GF-D8 (cell line): ENCODE measurements at regions not wholly inside any gene's neighbourhood (a gene's known extent, or its start where the extent isn't known, plus 50 kb on each side); places are given as distances from the start of the nearest gene placed in this dataset.

Source experiments
- DNase-seq: peaks from one replicate; lab custom pipeline; 2025; lab: John Stamatoyannopoulos, UW

- no peak for DNase-seq
These were observed 118.2 kb upstream of the HMHB1 start for GRCh38 chr5:143693651-143694252.

DNA sequence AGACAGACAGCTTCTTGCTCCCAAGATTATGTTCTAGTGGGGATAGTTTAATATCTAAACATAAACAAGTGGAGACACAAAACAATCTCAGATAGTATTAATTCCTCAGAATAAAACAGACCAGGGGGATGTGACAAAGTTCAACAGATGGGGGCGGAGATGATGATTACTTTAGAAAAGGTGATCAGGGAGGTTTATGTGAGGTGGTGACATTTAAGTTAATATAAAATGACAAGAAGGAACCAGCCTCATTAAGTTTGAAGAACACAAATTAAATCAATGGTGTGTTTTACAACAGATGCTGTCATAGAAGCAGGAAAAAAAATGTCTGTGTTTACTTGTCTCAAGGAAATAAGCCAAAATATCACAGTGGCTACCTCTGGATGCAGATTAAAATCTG is 119.6 kb upstream of the HMHB1 start:
- no peak for DNase-seq

DNA sequence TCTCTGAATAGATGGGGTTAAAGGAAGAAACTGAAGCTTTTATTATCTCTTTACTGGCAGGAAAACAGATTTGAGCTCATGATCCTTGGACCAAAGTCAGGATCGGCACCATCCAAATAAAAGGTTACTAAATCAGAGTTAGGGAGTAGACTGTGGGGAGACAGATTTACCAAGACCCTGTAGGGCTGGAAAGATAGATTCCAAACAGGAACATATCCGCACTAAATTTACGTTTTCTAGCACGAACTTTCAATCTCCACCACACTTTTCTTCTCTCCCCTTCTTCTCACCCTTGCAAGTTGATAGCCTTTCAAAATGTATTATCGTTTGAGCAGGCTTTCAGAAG is 120.0 kb upstream of the HMHB1 start:
- no peak for DNase-seq

- DNase-seq, result no peak
These were observed 120.5 kb upstream of the HMHB1 start for GRCh38 chr5:143691287-143691944.

- DNase-seq, result no peak
These were observed 124.4 kb upstream of the HMHB1 start for GRCh38 chr5:143687604-143688003.

GRCh38 chr5:143685246-143685815 is 126.6 kb upstream of the HMHB1 start:
- DNase-seq, result no peak

GRCh38 chr5:143683459-143683858 is 128.5 kb upstream of the HMHB1 start:
- no peak for DNase-seq

GRCh38 chr5:143682929-143683386 is 129.0 kb upstream of the HMHB1 start:
- DNase-seq, result no peak

- DNase-seq, result no peak
These were observed 129.6 kb upstream of the HMHB1 start for GRCh38 chr5:143682246-143682905.

- DNase-seq, result no peak
These were observed 131.2 kb upstream of the HMHB1 start for GRCh38 chr5:143680672-143681259.

- DNase-seq, result no peak
These were observed 132.2 kb upstream of the HMHB1 start for GRCh38 chr5:143679777-143680176.

GRCh38 chr5:143678148-143678905 is 133.6 kb upstream of the HMHB1 start:
- DNase-seq, result no peak

- DNase-seq, result no peak
These were observed 134.6 kb upstream of the HMHB1 start for GRCh38 chr5:143677403-143677802.

GRCh38 chr5:143676802-143677201 is 135.2 kb upstream of the HMHB1 start:
- DNase-seq, result no peak

- DNase-seq, result no peak
These were observed 137.5 kb upstream of the HMHB1 start for GRCh38 chr5:143674469-143674786.

DNA sequence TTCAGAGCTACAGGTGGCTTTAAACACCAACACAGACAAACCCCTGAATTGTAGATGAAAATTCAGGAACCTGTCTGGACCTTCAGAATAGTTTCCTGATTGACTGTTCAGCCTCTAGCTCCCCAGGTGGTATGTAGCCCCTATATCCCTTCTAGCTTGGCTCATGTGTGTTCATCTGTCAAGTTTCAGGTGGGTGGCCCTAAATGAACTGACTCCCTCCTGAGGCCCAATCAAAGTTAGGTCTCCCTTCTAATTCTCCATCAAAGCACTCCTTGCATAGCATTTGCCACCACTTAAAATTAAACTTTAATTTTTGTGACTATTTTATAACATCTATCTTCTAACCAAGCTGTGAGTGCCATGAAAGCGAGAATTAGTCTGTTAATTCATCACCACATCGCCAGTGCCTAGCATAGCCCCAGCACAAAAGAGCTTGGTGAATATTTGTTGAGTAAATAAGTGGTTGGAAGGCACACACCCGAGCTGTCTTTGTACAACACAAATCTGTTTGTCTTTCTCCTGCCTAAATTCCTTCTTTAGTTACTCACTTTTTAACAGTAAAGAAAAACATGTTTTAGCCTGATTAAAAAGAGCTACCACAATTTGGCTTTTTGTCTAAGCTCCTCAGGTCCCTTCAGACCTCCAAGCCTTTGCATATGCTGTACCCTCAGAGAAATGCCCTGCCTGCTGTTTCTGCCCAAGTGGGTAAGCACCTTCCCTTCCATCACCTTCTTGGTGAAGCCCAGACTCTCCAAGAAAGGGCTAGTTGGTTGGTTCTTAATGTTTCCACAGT is 138.1 kb upstream of the HMHB1 start:
- no peak for DNase-seq

DNA sequence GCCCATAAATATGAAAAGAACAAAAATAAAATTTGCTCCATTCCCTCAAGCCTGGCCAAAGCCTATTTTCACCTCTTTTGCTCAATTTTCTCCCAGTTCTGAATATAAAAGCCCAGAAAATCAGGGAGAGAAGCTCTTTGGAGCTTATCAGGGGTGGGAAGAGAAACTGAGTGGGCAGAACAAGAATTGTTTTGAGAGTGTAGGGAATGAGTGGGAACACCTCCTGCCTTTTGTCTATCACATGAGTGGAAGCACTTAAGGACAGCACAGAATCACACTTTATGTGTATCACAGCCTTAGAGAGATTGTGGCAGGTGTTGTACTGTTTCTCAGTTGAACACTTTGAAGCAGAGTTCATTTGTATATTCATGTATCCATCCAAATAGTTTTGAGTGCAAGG is 139.2 kb upstream of the HMHB1 start:
- no peak for DNase-seq

DNA sequence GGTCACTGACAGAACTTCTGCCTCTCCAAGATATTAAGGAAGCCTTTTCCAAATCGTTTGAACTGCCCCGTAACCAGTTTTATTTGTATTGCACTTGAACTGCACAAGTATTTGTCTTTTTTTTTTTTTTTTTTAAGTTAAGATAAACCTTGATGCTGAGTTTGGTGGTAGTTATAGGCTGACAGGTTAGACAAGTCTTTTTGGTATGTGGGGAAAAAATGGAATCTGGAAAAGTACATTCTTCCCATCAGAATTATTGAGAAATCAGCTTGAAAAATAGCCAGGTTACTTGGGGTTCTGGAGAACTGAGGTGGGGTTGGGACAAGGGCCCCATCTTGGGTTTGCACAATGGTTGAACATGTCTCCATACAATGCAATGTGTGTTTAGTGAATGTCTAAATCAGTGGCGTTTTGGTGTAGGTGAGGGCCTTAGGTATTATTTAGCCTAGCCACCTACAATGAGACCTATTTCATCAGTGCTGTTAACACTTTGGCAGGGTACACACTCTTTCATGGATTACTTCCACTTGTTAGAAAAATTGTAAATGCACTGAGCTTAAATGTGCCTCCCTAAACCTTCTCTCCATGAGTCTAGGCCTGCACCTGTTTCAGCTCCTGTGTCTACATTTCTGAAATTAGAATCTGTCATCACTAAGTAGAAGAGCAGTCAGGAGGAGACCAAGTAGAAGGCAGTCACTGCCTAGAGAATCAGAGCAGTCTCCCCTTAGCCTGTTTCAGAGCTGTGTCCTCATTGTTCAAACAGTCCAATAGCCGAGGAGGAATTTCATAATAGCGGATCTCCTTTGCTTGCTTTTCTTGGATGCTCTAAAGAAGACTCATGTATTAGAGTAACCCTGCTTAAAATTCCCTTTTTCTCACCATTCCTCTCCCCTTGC is 140.0 kb upstream of the HMHB1 start:
- DNase-seq, result no peak

DNA sequence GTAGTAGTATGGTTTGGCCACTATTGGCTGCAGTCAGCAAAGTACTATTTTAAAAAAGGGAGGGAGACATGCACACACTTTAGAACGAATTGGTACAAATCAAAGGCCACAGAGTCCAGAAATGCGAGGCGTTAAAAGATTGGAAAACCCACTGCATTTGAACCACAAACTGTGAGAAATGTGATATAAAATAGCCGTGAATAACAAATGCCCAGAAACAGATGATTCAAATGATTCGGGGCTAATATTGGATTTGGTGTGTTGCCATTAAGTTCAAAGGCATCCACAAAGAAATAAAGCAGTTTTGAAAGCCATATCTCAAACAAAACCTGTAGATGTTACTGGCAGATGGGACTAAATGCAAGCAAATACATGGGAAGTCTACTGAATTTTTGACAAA is 140.9 kb upstream of the HMHB1 start:
- no peak for DNase-seq

DNA sequence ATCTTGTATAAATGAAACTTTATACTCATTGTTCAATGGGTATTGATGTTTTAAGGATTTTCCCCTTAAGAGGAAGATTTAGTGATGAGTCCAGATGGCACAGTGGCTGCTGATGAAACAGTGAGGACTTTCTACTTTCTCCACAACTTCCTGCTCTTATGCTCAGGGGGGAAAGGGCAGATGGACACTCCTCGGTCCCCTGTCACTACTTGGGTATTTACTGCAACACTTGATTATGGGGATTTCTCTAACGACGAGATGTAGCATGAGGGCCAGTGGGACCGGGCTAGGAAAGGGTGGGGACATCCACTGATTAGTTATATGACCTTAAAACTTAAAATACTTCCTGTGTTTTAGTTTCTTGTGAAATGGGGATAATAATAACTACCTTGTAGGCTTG is 146.1 kb upstream of the HMHB1 start:
- DNase-seq, result no peak
